Progenitor cell of endocrine pancreas (in vitro differentiated cells): ENCODE measurements at regions not wholly inside any gene's neighbourhood (a gene's known extent, or its start where the extent isn't known, plus 50 kb on each side); places are given as distances from the start of the nearest gene placed in this dataset.

ENCODE experiments used
- DNase-seq: peaks from one replicate; pipeline ENCODE4 v3.0.0; 2021; ENCODE audit warnings: low spot score; ENCODE audit not compliant: unreplicated experiment
- H3K27ac Mint-ChIP-seq: 2 replicates; pipeline ENCODE4 v1.8.0; 2021; ENCODE audit warnings: mild to moderate bottlenecking, moderate library complexity, mixed read lengths
- H3K27me3 Mint-ChIP-seq: 2 replicates; pipeline ENCODE4 v1.8.0; 2021; ENCODE audit warnings: mixed read lengths
- H3K36me3 Mint-ChIP-seq: 2 replicates; pipeline ENCODE4 v1.8.0; 2022; ENCODE audit warnings: mixed read lengths; ENCODE audit not compliant: insufficient read depth
- H3K4me1 Mint-ChIP-seq: 2 replicates; pipeline ENCODE4 v1.8.0; 2021; ENCODE audit warnings: low read depth, mixed read lengths
- H3K4me3 Mint-ChIP-seq: 2 replicates; pipeline ENCODE4 v1.8.0; 2021; ENCODE audit warnings: low read depth, mild to moderate bottlenecking, moderate library complexity, mixed read lengths
- H3K9me3 Mint-ChIP-seq: 2 replicates; pipeline ENCODE4 v1.8.0; 2021; ENCODE audit warnings: low read depth, mixed read lengths
- TF ChIP-seq, protein P1 (sequence below): fragments of 200-600 bp; sonication (generic); IDR thresholded peaks from one replicate; pipeline ENCODE4 v1.5.0; 2021; ENCODE audit warnings: antibody characterized with exemption, mild to moderate bottlenecking; ENCODE audit not compliant: unreplicated experiment

DNA sequence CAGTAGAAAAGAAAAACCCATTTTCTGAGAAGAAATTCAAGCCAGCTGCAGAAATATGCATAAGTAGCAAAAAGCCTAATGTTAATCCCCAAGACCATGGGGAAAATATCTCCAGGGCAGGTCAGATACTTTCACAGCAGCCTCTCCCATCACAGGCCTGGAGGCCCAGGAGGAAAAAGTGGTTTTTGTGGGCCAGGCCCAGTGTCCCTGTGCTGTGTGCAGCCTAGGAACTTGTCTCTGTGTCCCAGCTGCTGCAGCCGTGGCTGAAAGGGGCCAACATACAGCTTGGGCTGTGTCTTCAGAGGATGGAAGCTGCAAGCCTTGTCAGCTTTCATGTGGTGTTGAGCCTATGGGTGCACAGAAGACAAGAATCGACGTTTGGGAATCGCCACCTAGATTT, 581.0 kb downstream of the C4orf33 start:
- Mint-ChIP-seq H3K27me3 (no peaks in the 10 kb centered on the region), H3K27ac (no peak overlapping the region), H3K4me1 (no peaks in the 10 kb centered on the region), H3K36me3 (no peaks in the 10 kb centered on the region), H3K9me3 (peaks cover 11% of the 10 kb centered on the region), H3K4me3 (no peak overlapping the region)
- DNase-seq = no peak
- TF ChIP-seq, protein P1, sequence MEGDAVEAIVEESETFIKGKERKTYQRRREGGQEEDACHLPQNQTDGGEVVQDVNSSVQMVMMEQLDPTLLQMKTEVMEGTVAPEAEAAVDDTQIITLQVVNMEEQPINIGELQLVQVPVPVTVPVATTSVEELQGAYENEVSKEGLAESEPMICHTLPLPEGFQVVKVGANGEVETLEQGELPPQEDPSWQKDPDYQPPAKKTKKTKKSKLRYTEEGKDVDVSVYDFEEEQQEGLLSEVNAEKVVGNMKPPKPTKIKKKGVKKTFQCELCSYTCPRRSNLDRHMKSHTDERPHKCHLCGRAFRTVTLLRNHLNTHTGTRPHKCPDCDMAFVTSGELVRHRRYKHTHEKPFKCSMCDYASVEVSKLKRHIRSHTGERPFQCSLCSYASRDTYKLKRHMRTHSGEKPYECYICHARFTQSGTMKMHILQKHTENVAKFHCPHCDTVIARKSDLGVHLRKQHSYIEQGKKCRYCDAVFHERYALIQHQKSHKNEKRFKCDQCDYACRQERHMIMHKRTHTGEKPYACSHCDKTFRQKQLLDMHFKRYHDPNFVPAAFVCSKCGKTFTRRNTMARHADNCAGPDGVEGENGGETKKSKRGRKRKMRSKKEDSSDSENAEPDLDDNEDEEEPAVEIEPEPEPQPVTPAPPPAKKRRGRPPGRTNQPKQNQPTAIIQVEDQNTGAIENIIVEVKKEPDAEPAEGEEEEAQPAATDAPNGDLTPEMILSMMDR = no peak

DNA sequence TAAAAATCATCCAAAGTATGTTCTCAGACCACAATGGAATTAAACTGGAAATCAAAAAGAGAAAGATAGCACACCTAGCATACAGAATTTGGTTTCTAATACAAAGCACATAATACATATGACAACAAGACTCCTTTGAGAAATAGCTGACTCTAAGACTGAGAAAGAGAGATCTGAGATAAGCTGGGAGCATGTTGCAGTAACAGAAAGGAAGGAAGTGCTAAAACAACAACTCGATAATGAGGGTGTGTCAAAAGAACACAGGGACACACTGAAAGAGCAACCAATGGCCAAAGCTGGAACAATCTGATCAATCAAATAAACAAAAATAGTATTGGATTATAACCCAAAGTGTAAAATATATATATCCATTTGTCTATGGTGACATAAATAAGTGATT, 586.6 kb downstream of the C4orf33 start:
- H3K4me3 Mint-ChIP-seq = no peak overlapping the region
- H3K27ac Mint-ChIP-seq = no peak overlapping the region
- H3K27me3 Mint-ChIP-seq = no peaks in the 10 kb centered on the region
- TF ChIP-seq, protein P1 = no peak
- peaks cover 4% of the 10 kb centered on the region for H3K9me3 Mint-ChIP-seq
- no peak for DNase-seq
- H3K36me3 Mint-ChIP-seq = no peaks in the 10 kb centered on the region
- H3K4me1 Mint-ChIP-seq = no peaks in the 10 kb centered on the region

DNA sequence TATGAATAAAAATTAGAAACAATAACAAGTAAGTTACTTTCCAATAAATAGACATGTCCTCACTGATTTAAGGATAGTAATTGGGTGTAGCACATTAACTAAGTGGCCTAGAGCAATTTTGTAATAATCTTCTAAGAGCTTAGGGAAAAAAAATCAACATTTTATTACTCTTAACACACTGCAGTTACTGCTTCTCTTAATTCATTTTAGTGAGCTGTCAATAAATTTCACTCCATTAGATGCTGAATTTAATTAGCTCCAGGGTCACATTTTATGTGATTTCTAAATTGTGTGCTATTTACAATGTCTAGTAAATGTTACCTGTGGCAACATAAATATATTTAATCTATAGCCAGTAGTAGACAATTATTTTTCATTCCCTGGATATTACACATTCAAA, 612.0 kb downstream of the C4orf33 start:
- Mint-ChIP-seq H3K4me1 (no peaks in the 10 kb centered on the region), H3K36me3 (no peaks in the 10 kb centered on the region), H3K27ac (no peak overlapping the region), H3K27me3 (no peaks in the 10 kb centered on the region), H3K4me3 (no peak overlapping the region), H3K9me3 (no peaks in the 10 kb centered on the region)
- TF ChIP-seq, protein P1 = no peak
- no peak for DNase-seq

DNA sequence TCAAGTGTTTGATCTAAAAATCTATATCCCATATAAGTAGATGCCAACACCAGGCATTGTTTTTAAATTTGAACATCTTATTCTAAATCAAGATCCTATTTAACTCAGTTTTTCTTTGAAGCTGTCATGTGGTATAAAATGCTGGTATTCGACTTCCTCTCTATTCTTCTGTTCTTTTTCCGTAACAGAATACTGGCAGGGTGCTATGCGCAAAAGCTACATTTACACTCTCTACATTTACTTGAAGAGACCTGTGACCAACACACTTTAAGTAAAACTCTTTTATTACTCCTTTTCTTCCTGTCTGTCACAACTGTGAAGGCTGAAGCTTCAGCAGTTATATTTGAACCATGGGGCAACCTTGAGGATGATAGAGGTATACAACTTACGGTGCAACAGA, 612.8 kb downstream of the C4orf33 start:
- Mint-ChIP-seq H3K4me1 (no peaks in the 10 kb centered on the region), H3K27ac (no peak overlapping the region), H3K27me3 (no peaks in the 10 kb centered on the region), H3K36me3 (no peaks in the 10 kb centered on the region), H3K9me3 (no peaks in the 10 kb centered on the region), H3K4me3 (no peak overlapping the region)
- DNase-seq = no peak
- TF ChIP-seq, protein P1 = no peak

DNA sequence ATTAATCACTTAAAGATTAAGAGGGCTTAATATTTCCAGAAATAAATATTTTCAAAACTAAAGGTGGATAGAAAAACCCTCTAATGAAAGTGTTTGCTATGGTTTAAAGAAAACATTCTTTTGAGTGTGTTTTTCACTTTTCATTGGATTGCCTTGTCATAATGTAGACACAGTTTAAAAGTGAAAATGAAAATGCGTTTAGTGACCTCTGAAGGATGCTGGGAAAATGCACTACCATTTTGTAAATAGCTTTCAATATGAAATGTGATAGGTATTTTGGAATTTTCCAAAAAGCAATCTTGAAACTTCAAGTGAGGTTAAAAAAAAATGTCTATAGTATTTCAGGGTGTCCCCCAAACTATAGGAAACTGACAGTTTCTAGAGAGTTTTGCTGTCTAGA, 642.2 kb downstream of the C4orf33 start:
- TF ChIP-seq, protein P1 = no peak
- Mint-ChIP-seq H3K4me3 (no peak overlapping the region), H3K4me1 (no peaks in the 10 kb centered on the region), H3K27ac (no peak overlapping the region), H3K27me3 (no peaks in the 10 kb centered on the region), H3K36me3 (no peaks in the 10 kb centered on the region), H3K9me3 (no peaks in the 10 kb centered on the region)
- DNase-seq = no peak

DNA sequence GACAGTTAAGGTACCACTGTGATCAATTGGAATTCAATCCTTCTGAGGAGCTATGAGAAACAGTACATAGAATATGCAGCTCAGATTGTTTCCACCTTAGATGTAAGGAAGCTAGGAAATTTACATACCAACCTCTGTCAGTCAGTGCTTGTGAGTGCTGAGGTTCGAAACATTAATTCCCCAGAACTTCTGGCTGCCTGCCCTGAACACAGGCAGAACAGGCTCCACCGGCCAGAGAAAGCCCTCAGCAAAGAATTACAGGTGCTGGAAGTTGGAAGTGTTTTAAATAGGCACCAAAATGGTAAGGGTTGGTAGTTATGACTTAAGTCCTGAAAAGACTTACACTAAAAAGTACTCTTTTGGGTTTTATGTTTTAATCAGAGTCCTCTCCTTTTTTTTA, 651.8 kb downstream of the C4orf33 start:
- Mint-ChIP-seq H3K4me1 (no peaks in the 10 kb centered on the region), H3K27ac (no peak overlapping the region), H3K4me3 (no peak overlapping the region), H3K27me3 (no peaks in the 10 kb centered on the region), H3K36me3 (no peaks in the 10 kb centered on the region), H3K9me3 (peaks cover 3% of the 10 kb centered on the region)
- no peak for DNase-seq
- TF ChIP-seq, protein P1 = no peak
